DND-41 (cell line): ENCODE measurements at regions not wholly inside any gene's neighbourhood (a gene's known extent, or its start where the extent isn't known, plus 50 kb on each side); places are given as distances from the start of the nearest gene placed in this dataset.

Experiments
- ATAC-seq: fragments of 200-7000 bp; cut with Tn5 transposase; 3 replicates; pipeline ENCODE4 v1.9.1; 2021; ENCODE audit warnings: low read depth; ENCODE audit not compliant: insufficient read depth
- DNase-seq: peaks from one replicate; pipeline ENCODE4 v3.0.0-alpha.2; 2020
- H2AFZ ChIP-seq: 2 replicates; pipeline ENCODE4 v1.6.0; 2012; ENCODE audit warnings: low read depth, low read length
- H3K27ac ChIP-seq: 2 replicates; pipeline ENCODE4 v1.5.1; 2012; ENCODE audit warnings: low read length, inconsistent platforms
- H3K27me3 ChIP-seq: fragments of 200-600 bp; sonication (generic); 2 replicates; pipeline ENCODE4 v1.6.0; 2012; ENCODE audit warnings: low read length, mild to moderate bottlenecking, inconsistent platforms; ENCODE audit not compliant: insufficient read depth, poor library complexity
- H3K36me3 ChIP-seq: 2 replicates; pipeline ENCODE4 v1.5.1; 2012; ENCODE audit warnings: low read length, inconsistent platforms; ENCODE audit not compliant: insufficient read depth
- H3K4me1 ChIP-seq: 2 replicates; pipeline ENCODE4 v1.5.1; 2012; ENCODE audit warnings: mild to moderate bottlenecking, low read length; ENCODE audit not compliant: insufficient read depth
- H3K4me2 ChIP-seq: 2 replicates; pipeline ENCODE4 v1.6.0; 2012; ENCODE audit warnings: mild to moderate bottlenecking, moderate library complexity, low read length, inconsistent platforms; ENCODE audit not compliant: insufficient read depth
- H3K4me3 ChIP-seq, 2 experiments: fragments of 200-600 bp in 1 of 2; shearing (Covaris generic) in 1 of 2; 2 replicates each; pipeline ENCODE4 v1.5.1; 2012 to 2016; ENCODE audit warnings: inconsistent platforms in 2 of 2, low read length in 2 of 2, mild to moderate bottlenecking in 2 of 2, low read depth in 1 of 2, moderate library complexity in 1 of 2
- H3K79me2 ChIP-seq: 2 replicates; pipeline ENCODE4 v1.6.0; 2012; ENCODE audit warnings: low read length, inconsistent platforms; ENCODE audit not compliant: insufficient read depth
- H3K9ac ChIP-seq: 2 replicates; pipeline ENCODE4 v1.6.0; 2012; ENCODE audit warnings: low read depth, mild to moderate bottlenecking, inconsistent platforms, low read length, moderate library complexity
- H3K9me3 ChIP-seq: 2 replicates; pipeline ENCODE4 v1.5.1; 2012; ENCODE audit warnings: low read length, moderate library complexity, mild to moderate bottlenecking, inconsistent platforms; ENCODE audit not compliant: insufficient read depth, severe bottlenecking
- H4K20me1 ChIP-seq: 2 replicates; pipeline ENCODE4 v1.6.0; 2012; ENCODE audit warnings: low read length; ENCODE audit not compliant: insufficient read depth
- CTCF ChIP-seq: IDR thresholded peaks from 2 replicates; pipeline ENCODE4 v1.5.1; 2012; ENCODE audit warnings: borderline replicate concordance, low read length, moderate library complexity, mild to moderate bottlenecking; ENCODE audit not compliant: poor library complexity, severe bottlenecking; ENCODE audit errors: extremely low read depth
- EZH2 ChIP-seq: IDR thresholded peaks from 3 replicates; pipeline ENCODE4 v1.6.1; 2012; ENCODE audit warnings: borderline replicate concordance, low read depth, mild to moderate bottlenecking, moderate library complexity, low read length, inconsistent platforms; ENCODE audit not compliant: severe bottlenecking

GRCh38 chrX:16528620-16529019, 121.3 kb upstream of the S100G start:
- Histone ChIP-seq H3K4me1 (no peaks in the 10 kb centered on the region), H3K9me3 (no peaks in the 10 kb centered on the region), H3K27me3 (no peaks in the 10 kb centered on the region), H3K27ac (no peak overlapping the region), H3K4me3 (no peak overlapping the region), H2AFZ (no peak overlapping the region), H4K20me1 (no peaks in the 10 kb centered on the region), H3K4me2 (no peak overlapping the region), H3K36me3 (no peaks in the 10 kb centered on the region), H3K9ac (no peak overlapping the region), H3K79me2 (no peaks in the 10 kb centered on the region)
- peak; percentile 3 for DNase-seq
- TF ChIP-seq EZH2 (no peak), CTCF (no peak)
- ATAC-seq = peak; percentile 54; the same call in 2 of the 3 replicates
